ENCODE measurements at regions not wholly inside any gene's neighbourhood (a gene's known extent, or its start where the extent isn't known, plus 50 kb on each side); places are given as distances from the start of the nearest gene placed in this dataset.
"Not testable (repeated sequence)": the region's sequence is repeated elsewhere in the genome, so short reads cannot be mapped to it uniquely, and the experiment has no call there.

DNA sequence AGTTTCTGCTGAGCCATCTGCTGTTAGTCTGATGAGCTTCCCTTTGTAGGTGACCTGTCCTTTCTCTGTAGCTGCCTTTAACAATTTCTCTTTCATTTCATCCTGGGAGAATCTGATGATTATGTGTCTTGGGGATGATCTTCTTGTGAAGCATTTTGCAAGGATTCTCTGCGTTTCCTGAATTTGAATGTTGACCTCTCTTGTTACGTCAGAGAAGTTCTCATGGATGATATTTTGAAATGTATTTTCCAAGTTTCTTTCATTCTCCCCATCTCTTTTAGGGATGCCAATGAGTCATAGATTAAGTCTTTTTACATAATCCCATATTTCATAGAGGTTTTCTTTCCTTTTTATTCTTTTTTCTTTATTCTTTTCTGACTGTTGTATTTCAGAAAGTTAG lies 184.2 kb upstream of the BET1 start:
- H3K9me3 ChIP-seq (ENCODE audit: control insufficient read depth in 2 of 2, low read length in 2 of 2), result no peaks in the 10 kb centered on the region
- Mint-ChIP-seq H3K27me3 (no peaks in the 10 kb centered on the region), H3K36me3 (no peaks in the 10 kb centered on the region), H3K27ac (no peak overlapping the region), H3K4me1 (no peaks in the 10 kb centered on the region), H3K4me3 (no peak overlapping the region), H3K9me3 (peaks cover 0 to 7% (median 0%) of the 10 kb centered on the region in 7 donors)
- ATAC-seq (ENCODE audit: low read depth in 2 of 2), result no peak
- no peak overlapping the region for H3K4me3 ChIP-seq (ENCODE audit: low read depth, low read length)
- H3K27ac ChIP-seq (ENCODE audit: insufficient read depth, low read length, poor library complexity, severe bottlenecking), result no peak overlapping the region
- no peak for DNase-seq
- H3K4me1 ChIP-seq (ENCODE audit: control insufficient read depth, insufficient read depth, low read length, poor library complexity, severe bottlenecking), result no peaks in the 10 kb centered on the region
- H3K27me3 ChIP-seq (ENCODE audit: control insufficient read depth, insufficient read depth, low read length), result no peaks in the 10 kb centered on the region
- H3K36me3 ChIP-seq (ENCODE audit: control insufficient read depth, insufficient read depth, low read length), result no peaks in the 10 kb centered on the region

DNA sequence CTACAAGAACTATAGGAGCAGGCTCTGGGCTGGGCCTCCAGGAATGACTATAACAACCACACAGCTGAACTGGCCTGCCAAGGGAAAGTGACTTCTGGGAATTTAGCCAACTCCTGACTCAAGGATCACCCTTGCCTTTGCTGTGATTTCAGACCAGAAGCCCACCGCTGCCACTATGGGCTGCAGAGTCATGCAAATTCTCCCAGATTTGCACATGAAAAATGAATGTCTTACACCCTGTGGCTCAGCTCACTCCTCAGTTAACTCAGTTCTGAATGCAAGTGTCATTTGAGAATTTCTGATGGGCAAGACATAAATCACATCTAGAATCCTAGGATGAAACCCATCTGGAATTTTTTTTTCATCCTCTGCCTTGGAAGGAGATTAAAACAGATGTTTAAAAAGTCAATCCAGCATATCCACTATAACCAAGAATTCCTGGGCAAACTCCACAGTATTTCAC lies 186.5 kb upstream of the BET1 start:
- no peak for DNase-seq
- no peaks in the 10 kb centered on the region for H3K9me3 ChIP-seq (ENCODE audit: control insufficient read depth in 2 of 2, low read length in 2 of 2)
- no peak for ATAC-seq (ENCODE audit: low read depth in 2 of 2)
- Mint-ChIP-seq H3K27me3 (no peaks in the 10 kb centered on the region), H3K27ac (no peak overlapping the region), H3K4me3 (no peak overlapping the region), H3K4me1 (no peaks in the 10 kb centered on the region), H3K9me3 (peaks cover 0 to 7% (median 0%) of the 10 kb centered on the region in 7 donors), H3K36me3 (no peaks in the 10 kb centered on the region)
- H3K27me3 ChIP-seq (ENCODE audit: control insufficient read depth, insufficient read depth, low read length), result no peaks in the 10 kb centered on the region
- no peaks in the 10 kb centered on the region for H3K36me3 ChIP-seq (ENCODE audit: control insufficient read depth, insufficient read depth, low read length)
- no peak overlapping the region for H3K27ac ChIP-seq (ENCODE audit: insufficient read depth, low read length, poor library complexity, severe bottlenecking)
- no peaks in the 10 kb centered on the region for H3K4me1 ChIP-seq (ENCODE audit: control insufficient read depth, insufficient read depth, low read length, poor library complexity, severe bottlenecking)
- no peak overlapping the region for H3K4me3 ChIP-seq (ENCODE audit: low read depth, low read length)

DNA sequence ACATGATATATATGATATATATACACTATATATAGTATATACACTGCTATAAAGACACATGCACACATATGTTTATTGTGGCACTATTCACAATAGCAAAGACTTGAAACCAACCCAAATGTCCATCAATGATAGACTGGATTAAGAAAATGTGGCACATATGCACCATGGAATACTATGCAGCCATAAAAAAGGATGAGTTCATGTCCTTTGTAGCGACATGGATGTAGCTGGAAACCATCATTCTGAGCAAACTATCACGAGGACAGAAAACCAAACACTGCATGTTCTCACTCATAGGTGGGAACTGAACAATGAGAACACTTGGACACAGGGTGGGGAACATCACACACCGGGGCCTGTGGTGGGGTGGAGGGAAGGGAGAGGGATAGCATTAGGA lies 190.3 kb upstream of the BET1 start:
- H3K36me3 ChIP-seq (ENCODE audit: control insufficient read depth, insufficient read depth, low read length); H3K9me3 Mint-ChIP-seq; ATAC-seq (ENCODE audit: low read depth in 2 of 2); H3K27me3 Mint-ChIP-seq; H3K27ac Mint-ChIP-seq; H3K27ac ChIP-seq (ENCODE audit: insufficient read depth, low read length, poor library complexity, severe bottlenecking); DNase-seq; H3K27me3 ChIP-seq (ENCODE audit: control insufficient read depth, insufficient read depth, low read length); H3K4me1 ChIP-seq (ENCODE audit: control insufficient read depth, insufficient read depth, low read length, poor library complexity, severe bottlenecking); H3K4me1 Mint-ChIP-seq; H3K4me3 Mint-ChIP-seq; H3K4me3 ChIP-seq (ENCODE audit: low read depth, low read length); H3K9me3 ChIP-seq (ENCODE audit: control insufficient read depth in 2 of 2, low read length in 2 of 2); H3K36me3 Mint-ChIP-seq: not testable (repeated sequence)

- Mint-ChIP-seq H3K4me3 (no peak overlapping the region), H3K9me3 (peaks cover 0 to 5% (median 0%) of the 10 kb centered on the region in 7 donors)
These were observed 191.0 kb upstream of the BET1 start for GRCh38 chr7:94195201-94195600.

GRCh38 chr7:94195813-94196212 lies 191.7 kb upstream of the BET1 start:
- H3K27ac Mint-ChIP-seq, result no peak overlapping the region
- no peak for ATAC-seq (ENCODE audit: low read depth in 2 of 2)
- peaks cover 0 to 5% (median 2%) of the 10 kb centered on the region in 7 donors for H3K9me3 Mint-ChIP-seq

More at GRCh38 chr7:94195201-94195600, 191.0 kb upstream of the BET1 start:
- no peaks in the 10 kb centered on the region for H3K27me3 Mint-ChIP-seq
- Histone ChIP-seq H3K27ac (ENCODE audit: insufficient read depth, low read length, poor library complexity, severe bottlenecking) (no peak overlapping the region), H3K4me3 (ENCODE audit: low read depth, low read length) (no peak overlapping the region), H3K9me3 (ENCODE audit: control insufficient read depth in 2 of 2, low read length in 2 of 2) (no peaks in the 10 kb centered on the region), H3K36me3 (ENCODE audit: control insufficient read depth, insufficient read depth, low read length) (no peaks in the 10 kb centered on the region), H3K27me3 (ENCODE audit: control insufficient read depth, insufficient read depth, low read length) (no peaks in the 10 kb centered on the region), H3K4me1 (ENCODE audit: control insufficient read depth, insufficient read depth, low read length, poor library complexity, severe bottlenecking) (no peaks in the 10 kb centered on the region)
- H3K27ac Mint-ChIP-seq, result no peak overlapping the region
- DNase-seq (no peak), ATAC-seq (ENCODE audit: low read depth in 2 of 2) (no peak)
- H3K4me1 Mint-ChIP-seq, result no peaks in the 10 kb centered on the region
- H3K36me3 Mint-ChIP-seq, result no peaks in the 10 kb centered on the region

DNA sequence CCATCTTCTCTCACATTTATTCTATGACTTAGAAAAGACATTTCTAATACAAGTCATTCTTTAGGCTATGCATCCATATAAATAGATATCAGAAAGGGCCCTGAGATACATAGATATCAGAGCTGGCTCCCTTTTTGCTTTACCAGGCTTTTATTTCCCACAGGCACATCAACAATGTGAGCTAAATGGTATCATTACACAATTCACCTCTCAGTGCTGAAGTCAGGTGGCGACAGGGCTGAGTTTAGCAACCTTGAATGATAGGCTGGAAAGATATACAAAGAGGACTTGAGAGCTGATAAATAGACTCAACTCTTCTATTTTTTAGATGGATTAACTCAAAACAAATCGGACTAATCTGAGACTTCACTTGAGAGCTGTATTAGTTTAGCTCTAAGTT lies 189.2 kb upstream of the COL1A2 start:
- H3K36me3 Mint-ChIP-seq, result no peaks in the 10 kb centered on the region
- H3K4me1 Mint-ChIP-seq, result no peaks in the 10 kb centered on the region
- Histone ChIP-seq H3K36me3 (ENCODE audit: control insufficient read depth, insufficient read depth, low read length) (no peaks in the 10 kb centered on the region), H3K9me3 (ENCODE audit: control insufficient read depth in 2 of 2, low read length in 2 of 2) (no peaks in the 10 kb centered on the region), H3K4me3 (ENCODE audit: low read depth, low read length) (no peak overlapping the region), H3K4me1 (ENCODE audit: control insufficient read depth, insufficient read depth, low read length, poor library complexity, severe bottlenecking) (no peaks in the 10 kb centered on the region), H3K27ac (ENCODE audit: insufficient read depth, low read length, poor library complexity, severe bottlenecking) (no peak overlapping the region), H3K27me3 (ENCODE audit: control insufficient read depth, insufficient read depth, low read length) (no peaks in the 10 kb centered on the region)
- DNase-seq (no peak), ATAC-seq (ENCODE audit: low read depth in 2 of 2) (no peak)
- no peak overlapping the region for H3K27ac Mint-ChIP-seq
- H3K9me3 Mint-ChIP-seq, result peaks cover 0 to 4% (median 0%) of the 10 kb centered on the region in 7 donors
- H3K27me3 Mint-ChIP-seq, result no peaks in the 10 kb centered on the region
- no peak overlapping the region for H3K4me3 Mint-ChIP-seq

More at GRCh38 chr7:94195813-94196212, 191.7 kb upstream of the BET1 start:
- Histone ChIP-seq H3K36me3 (ENCODE audit: control insufficient read depth, insufficient read depth, low read length) (no peaks in the 10 kb centered on the region), H3K4me3 (ENCODE audit: low read depth, low read length) (no peak overlapping the region), H3K4me1 (ENCODE audit: control insufficient read depth, insufficient read depth, low read length, poor library complexity, severe bottlenecking) (no peaks in the 10 kb centered on the region), H3K9me3 (ENCODE audit: control insufficient read depth in 2 of 2, low read length in 2 of 2) (no peaks in the 10 kb centered on the region), H3K27ac (ENCODE audit: insufficient read depth, low read length, poor library complexity, severe bottlenecking) (no peak overlapping the region), H3K27me3 (ENCODE audit: control insufficient read depth, insufficient read depth, low read length) (no peaks in the 10 kb centered on the region)
- no peak for DNase-seq
- Mint-ChIP-seq H3K4me1 (no peaks in the 10 kb centered on the region), H3K4me3 (no peak overlapping the region), H3K27me3 (no peaks in the 10 kb centered on the region), H3K36me3 (no peaks in the 10 kb centered on the region)

GRCh38 chr7:94206295-94206694 lies 188.4 kb upstream of the COL1A2 start:
- Mint-ChIP-seq H3K4me3 (no peak overlapping the region), H3K36me3 (no peaks in the 10 kb centered on the region), H3K4me1 (no peaks in the 10 kb centered on the region), H3K27ac (no peak overlapping the region), H3K9me3 (peaks cover 0 to 1% (median 0%) of the 10 kb centered on the region in 7 donors), H3K27me3 (no peaks in the 10 kb centered on the region)
- no peak for ATAC-seq (ENCODE audit: low read depth in 2 of 2)
- no peak overlapping the region for H3K4me3 ChIP-seq (ENCODE audit: low read depth, low read length)
- H3K36me3 ChIP-seq (ENCODE audit: control insufficient read depth, insufficient read depth, low read length), result no peaks in the 10 kb centered on the region
- no peak for DNase-seq
- H3K27me3 ChIP-seq (ENCODE audit: control insufficient read depth, insufficient read depth, low read length), result no peaks in the 10 kb centered on the region
- no peaks in the 10 kb centered on the region for H3K9me3 ChIP-seq (ENCODE audit: control insufficient read depth in 2 of 2, low read length in 2 of 2)
- H3K27ac ChIP-seq (ENCODE audit: insufficient read depth, low read length, poor library complexity, severe bottlenecking), result no peak overlapping the region
- no peaks in the 10 kb centered on the region for H3K4me1 ChIP-seq (ENCODE audit: control insufficient read depth, insufficient read depth, low read length, poor library complexity, severe bottlenecking)

DNA sequence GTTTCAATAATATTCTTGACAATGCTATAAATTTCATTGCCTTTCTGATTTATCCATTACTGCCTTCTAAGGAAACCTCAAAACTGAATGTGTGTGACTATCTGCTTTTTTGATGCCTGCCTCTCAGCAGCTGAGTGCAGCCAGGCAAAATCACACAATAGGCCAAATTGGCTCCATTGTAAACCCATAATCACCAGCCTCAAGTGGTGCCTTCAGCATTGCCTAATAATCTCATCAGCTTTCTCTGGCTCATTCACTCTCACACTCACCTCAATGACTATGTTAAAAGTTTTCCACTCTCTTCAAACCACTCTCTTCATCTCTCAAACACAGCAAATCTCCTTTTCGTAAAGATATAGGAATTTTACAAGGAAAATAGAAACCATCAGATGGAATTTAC lies 182.5 kb upstream of the COL1A2 start:
- ATAC-seq (ENCODE audit: low read depth in 2 of 2), result no peak
- peaks cover 0 to 1% (median 0%) of the 10 kb centered on the region in 7 donors for H3K9me3 Mint-ChIP-seq
- no peak overlapping the region for H3K27ac Mint-ChIP-seq
- no peak overlapping the region for H3K27ac ChIP-seq (ENCODE audit: insufficient read depth, low read length, poor library complexity, severe bottlenecking)
- no peak overlapping the region for H3K4me3 Mint-ChIP-seq
- no peaks in the 10 kb centered on the region for H3K27me3 Mint-ChIP-seq
- no peaks in the 10 kb centered on the region for H3K4me1 ChIP-seq (ENCODE audit: control insufficient read depth, insufficient read depth, low read length, poor library complexity, severe bottlenecking)
- H3K27me3 ChIP-seq (ENCODE audit: control insufficient read depth, insufficient read depth, low read length), result no peaks in the 10 kb centered on the region
- no peaks in the 10 kb centered on the region for H3K36me3 ChIP-seq (ENCODE audit: control insufficient read depth, insufficient read depth, low read length)
- no peak overlapping the region for H3K4me3 ChIP-seq (ENCODE audit: low read depth, low read length)
- no peaks in the 10 kb centered on the region for H3K4me1 Mint-ChIP-seq
- H3K9me3 ChIP-seq (ENCODE audit: control insufficient read depth in 2 of 2, low read length in 2 of 2), result no peaks in the 10 kb centered on the region
- H3K36me3 Mint-ChIP-seq, result no peaks in the 10 kb centered on the region
- DNase-seq, result no peak
